K562 (cell line): ENCODE measurements at regions not wholly inside any gene's neighbourhood (a gene's known extent, or its start where the extent isn't known, plus 50 kb on each side); places are given as distances from the start of the nearest gene placed in this dataset.

Experiments used
- ATAC-seq: fragments of 200-7000 bp; cut with Tn5 transposase; 3 replicates; pipeline ENCODE4 v1.9.1; 2020; ENCODE audit warnings: moderate library complexity
- BruUV-seq: library from RNA; stranded (reverse); fragments of 400-500 nt; replicated peaks from 2 replicates; lab custom pipeline; 2021; lab: Mats Ljungman, UMichigan
- CTCF ChIA-PET: fragments of 300-600 bp; formaldehyde crosslinking; extraction: SDS; loops from one replicate; lab custom pipeline; 2021; ENCODE audit warnings: low intra/inter-chr PET ratio; lab: Yijun Ruan, JAX
- POLR2A ChIA-PET: fragments of 300-600, 350-650 bp; sonication (Branson Sonifier 250); formaldehyde crosslinking; extraction: SDS; loops from one replicate; lab custom pipeline; 2021; ENCODE audit warnings: antibody characterized with exemption, inconsistent platforms; lab: Yijun Ruan, JAX
- DNase-seq, 4 experiments: peaks; one replicate each; pipeline versions ENCODE4 v3.0.0 to v3.0.0-alpha.2; 2011 to 2018; ENCODE audit warnings: low spot score in 3 of 4, mixed read lengths in 3 of 4; ENCODE audit errors: extremely low read depth in 1 of 4
- FAIRE-seq: peaks from 2 replicates; lab custom pipeline; 2011; peaks lifted over from hg19 to GRCh38; lab: Jason Lieb, UNC
- H2AFZ ChIP-seq: 2 replicates; pipeline ENCODE4 v1.6.0; 2011; ENCODE audit warnings: low read depth, low read length, control low read depth, inconsistent platforms
- H3K27ac ChIP-seq: fragments of 200-600 bp; 3 replicates; pipeline ENCODE4 v1.8.0; 2011; ENCODE audit warnings: low read depth, mild to moderate bottlenecking, control low read depth, inconsistent platforms, low read length, moderate library complexity, mixed read lengths; ENCODE audit errors: extremely low read depth
- H3K27me3 ChIP-seq, 2 experiments: fragments of 300-600 bp in 1 of 2; 2 replicates in 1 of 2; 3 replicates in 1 of 2; pipeline versions ENCODE4 v1.6.0 to v1.8.0; 2011; ENCODE audit warnings: inconsistent platforms in 2 of 2, low read length in 2 of 2, mild to moderate bottlenecking in 1 of 2, mixed read lengths in 1 of 2, moderate library complexity in 1 of 2; ENCODE audit not compliant: control insufficient read depth in 2 of 2, insufficient read depth in 2 of 2
- H3K36me3 ChIP-seq: fragments of 300-600 bp; 3 replicates; pipeline ENCODE4 v1.8.0; 2011; ENCODE audit warnings: mild to moderate bottlenecking, low read length, inconsistent platforms; ENCODE audit not compliant: control insufficient read depth, insufficient read depth
- H3K4me1 ChIP-seq, 2 experiments: fragments of 200-600 bp in 1 of 2; replicated peaks in 1 of 2; 2 replicates in 1 of 2; 3 replicates in 1 of 2; pipeline versions ENCODE4 v1.5.1 to v1.8.0; 2011; ENCODE audit warnings: inconsistent platforms in 2 of 2, low read length in 2 of 2, mild to moderate bottlenecking in 1 of 2, mixed read lengths in 1 of 2, moderate library complexity in 1 of 2; ENCODE audit not compliant: control insufficient read depth in 2 of 2, insufficient read depth in 2 of 2
- H3K4me2 ChIP-seq: 2 replicates; pipeline ENCODE4 v1.6.1; 2011; ENCODE audit warnings: low read length, control low read depth, inconsistent platforms, mixed read lengths; ENCODE audit not compliant: insufficient read depth
- H3K4me3 ChIP-seq: fragments of 200-600 bp; sonication (generic), shearing (Covaris generic); 2 replicates; pipeline ENCODE4 v1.5.1; 2016; ENCODE audit warnings: control low read depth, inconsistent platforms
- H3K79me2 ChIP-seq: fragments of 200-600 bp; 3 replicates; pipeline ENCODE4 v1.8.0; 2011; ENCODE audit warnings: low read length, inconsistent platforms; ENCODE audit not compliant: control insufficient read depth, insufficient read depth
- H3K9ac ChIP-seq, 2 experiments: 2 replicates each; pipeline versions ENCODE4 v1.6.0 to v1.6.1; 2011; ENCODE audit warnings: low read depth in 2 of 2, low read length in 2 of 2, control low read depth in 1 of 2, inconsistent platforms in 1 of 2, mild to moderate bottlenecking in 1 of 2, mixed read lengths in 1 of 2; ENCODE audit not compliant: insufficient read depth in 1 of 2
- H3K9me1 ChIP-seq: one replicate; pipeline ENCODE4 v1.6.0; 2011; ENCODE audit warnings: inconsistent platforms, mild to moderate bottlenecking, low read length, moderate library complexity; ENCODE audit not compliant: control insufficient read depth, insufficient read depth
- H3K9me3 ChIP-seq: replicated peaks from 2 replicates; pipeline ENCODE4 v1.5.1; 2011; ENCODE audit warnings: low read depth, low read length, inconsistent platforms; ENCODE audit not compliant: control insufficient read depth, insufficient read depth
- H4K20me1 ChIP-seq: replicated peaks from 2 replicates; pipeline ENCODE4 v1.6.1; 2011; ENCODE audit warnings: low read length, inconsistent platforms, mixed read lengths; ENCODE audit not compliant: control insufficient read depth, insufficient read depth
- BDP1 ChIP-seq: IDR thresholded peaks from 3 replicates; pipeline ENCODE4 v1.6.1; 2011; ENCODE audit not compliant: insufficient read length, insufficient read depth
- CBX3 ChIP-seq, 2 experiments: IDR thresholded peaks; 1 replicate in 1 of 2; 2 replicates in 1 of 2; pipeline ENCODE4 v1.6.1; 2012; ENCODE audit warnings: inconsistent platforms in 2 of 2, low read length in 2 of 2, borderline replicate concordance in 1 of 2, control low read depth in 1 of 2
- CHCHD3 ChIP-seq: fragments of 250-450 bp; sonication (Bioruptor Pico); IDR thresholded peaks from 2 replicates; pipeline ENCODE4 v2.1.2; 2022; ENCODE audit warnings: mild to moderate bottlenecking
- DIDO1 ChIP-seq: fragments of 450-650 bp; IDR thresholded peaks from 2 replicates; pipeline ENCODE4 v1.6.1; 2016; ENCODE audit warnings: low read depth, missing biosample characterization, missing genetic modification characterization
- ILF3 ChIP-seq: fragments of 450-650 bp; IDR thresholded peaks from 2 replicates; pipeline ENCODE4 v1.6.1; 2018; ENCODE audit warnings: antibody characterized with exemption, mild to moderate bottlenecking, moderate library complexity, borderline replicate concordance
- NFE2L1 ChIP-seq: fragments of 450-650 bp; IDR thresholded peaks from 2 replicates; pipeline ENCODE4 v1.6.1; 2016; ENCODE audit warnings: missing genetic modification characterization, low read depth, mild to moderate bottlenecking, missing compliant biosample characterization, moderate library complexity, borderline replicate concordance
- NRF1 ChIP-seq, 2 experiments: fragments of 450-650 bp; IDR thresholded peaks in 1 of 2; conservative IDR thresholded peaks in 1 of 2; 2 replicates each; pipeline ENCODE4 v1.6.1; 2014; ENCODE audit warnings: mild to moderate bottlenecking in 2 of 2
- PML ChIP-seq: IDR thresholded peaks from 2 replicates; pipeline ENCODE4 v1.6.1; 2012; ENCODE audit warnings: low read length, inconsistent platforms
- SREBF2 ChIP-seq: sonication (generic); formaldehyde crosslinking; IDR thresholded peaks from 2 replicates; pipeline ENCODE4 v1.4.0; 2020; ENCODE audit warnings: mild to moderate bottlenecking, missing genetic modification reagents
- STAT5B ChIP-seq: fragments of 250-450 bp; sonication (Bioruptor Pico); IDR thresholded peaks from 2 replicates; pipeline ENCODE4 v1.8.0; 2021; ENCODE audit warnings: mild to moderate bottlenecking, inconsistent platforms
- TRIM28 ChIP-seq: fragments of 450-650 bp; IDR thresholded peaks from 2 replicates; pipeline ENCODE4 v1.6.1; 2017
- U2AF2 ChIP-seq: fragments of 200-400 bp; formaldehyde crosslinking; optimal IDR thresholded peaks from 2 replicates; pipeline ENCODE3; 2017; ENCODE audit warnings: low read depth, mild to moderate bottlenecking, low read length
- ZNF121 ChIP-seq: sonication (generic); formaldehyde crosslinking; conservative IDR thresholded peaks from 2 replicates; pipeline ENCODE4 v1.8.0; 2022; ENCODE audit warnings: missing genetic modification reagents
- WGBS: fragments of 100-300 bp; shearing (Covaris generic); methylation state at CpG from one replicate; pipeline ENCODE4 v1.1.6; 2016; ENCODE audit warnings: low coverage, mixed read lengths; ENCODE audit not compliant: insufficient coverage; ENCODE audit errors: missing lambda C conversion rate; 5-methylcytosine and 5-hydroxymethylcytosine counted together
- in situ Hi-C: fragments of 300-500 bp; cut with MboI; formaldehyde crosslinking; loops from 4 replicates; pipeline ENCODE4 v1.15.0; 2018; ENCODE audit warnings: inconsistent platforms, mixed read lengths
- intact Hi-C: fragments of 100-400 bp; cut with micrococcal nuclease; formaldehyde crosslinking; loops from 2 replicates; pipeline ENCODE4 v1.14.2; 2022
- TF ChIP-seq, protein P1 (sequence below): IDR thresholded peaks from 2 replicates; pipeline ENCODE4 v1.6.1; 2016; ENCODE audit warnings: missing genetic modification characterization, missing compliant biosample characterization
- TF ChIP-seq, protein P2 (sequence below): fragments of 250-450 bp; sonication (Bioruptor Pico); IDR thresholded peaks from 2 replicates; pipeline ENCODE4 v1.6.1; 2021; ENCODE audit warnings: mild to moderate bottlenecking

DNA sequence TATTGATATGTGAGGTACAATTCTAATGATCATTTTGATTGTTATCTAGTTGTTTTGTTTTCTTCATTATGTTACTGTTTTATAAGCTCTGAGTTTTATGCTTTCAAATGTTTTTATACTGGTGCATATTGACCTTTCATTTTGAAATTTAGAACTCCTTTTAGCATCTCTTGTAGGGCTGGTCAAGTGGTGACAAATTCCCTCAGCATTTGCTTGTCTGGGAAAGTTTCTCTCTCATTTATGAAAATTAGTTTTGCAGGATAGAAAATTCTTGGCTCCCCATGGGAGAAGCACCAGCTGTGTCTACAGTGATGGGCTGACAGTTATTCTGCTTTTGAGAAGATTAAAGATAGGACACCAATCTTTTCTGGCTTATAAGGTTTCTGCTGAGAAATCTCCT, 105.3 kb upstream of the SPRY1 start:
- DNase-seq = no peak
- BruUV-seq = no TSS peak
- Histone ChIP-seq H3K9ac (no peak overlapping the region), H3K79me2 (no peaks in the 10 kb centered on the region), H3K9me1 (no peaks in the 10 kb centered on the region), H3K4me3 (no peak overlapping the region), H3K4me1 (no peaks in the 10 kb centered on the region), H3K36me3 (no peaks in the 10 kb centered on the region), H3K4me2 (no peak overlapping the region), H2AFZ (no peak overlapping the region), H3K27me3 (no peaks in the 10 kb centered on the region), H3K9me3 (peaks cover 5% of the 10 kb centered on the region), H4K20me1 (no peaks in the 10 kb centered on the region), H3K27ac (no peak overlapping the region)
- ChIA-PET CTCF (no interaction called here), POLR2A (no interaction called here)
- intact Hi-C loops = no loop called here
- no peak for ATAC-seq
- TF ChIP-seq TRIM28 (0 out of 2 replicates have a peak, but pooled peaks have one; percentile 42), CBX3 (IDR thresholded peaks at IDR 0.05; ENCODE audit: borderline replicate concordance in 1 of 2, low read length in 2 of 2) (peak in 1 of 2 experiments; percentile 67; a peak in 1 of 3 replicates)
- TF ChIP-seq, protein P1, sequence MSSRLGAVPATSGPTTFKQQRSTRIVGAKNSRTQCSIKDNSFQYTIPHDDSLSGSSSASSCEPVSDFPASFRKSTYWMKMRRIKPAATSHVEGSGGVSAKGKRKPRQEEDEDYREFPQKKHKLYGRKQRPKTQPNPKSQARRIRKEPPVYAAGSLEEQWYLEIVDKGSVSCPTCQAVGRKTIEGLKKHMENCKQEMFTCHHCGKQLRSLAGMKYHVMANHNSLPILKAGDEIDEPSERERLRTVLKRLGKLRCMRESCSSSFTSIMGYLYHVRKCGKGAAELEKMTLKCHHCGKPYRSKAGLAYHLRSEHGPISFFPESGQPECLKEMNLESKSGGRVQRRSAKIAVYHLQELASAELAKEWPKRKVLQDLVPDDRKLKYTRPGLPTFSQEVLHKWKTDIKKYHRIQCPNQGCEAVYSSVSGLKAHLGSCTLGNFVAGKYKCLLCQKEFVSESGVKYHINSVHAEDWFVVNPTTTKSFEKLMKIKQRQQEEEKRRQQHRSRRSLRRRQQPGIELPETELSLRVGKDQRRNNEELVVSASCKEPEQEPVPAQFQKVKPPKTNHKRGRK = no peak
- in situ Hi-C loops = no loop called here
- FAIRE-seq = no peak

DNA sequence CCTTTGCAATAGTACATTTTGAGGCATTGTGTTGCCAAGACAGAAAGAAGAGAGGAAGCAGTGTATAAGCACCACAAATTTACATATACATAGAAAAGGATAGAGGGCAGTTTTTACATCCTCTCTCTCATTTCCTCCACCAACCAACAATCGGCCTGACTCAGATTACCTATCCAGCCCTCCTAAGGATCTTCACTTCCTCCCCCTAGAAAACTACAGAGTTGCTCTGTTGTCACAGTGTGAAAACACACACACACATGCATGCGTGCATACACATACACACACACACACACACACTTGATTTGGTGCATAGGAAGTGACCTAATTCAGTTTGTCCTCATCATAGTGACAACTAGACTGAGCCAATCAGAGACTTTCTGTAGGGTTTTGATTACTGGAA, 98.8 kb upstream of the SPRY1 start:
- DNase-seq = no peak
- Histone ChIP-seq H3K4me2 (no peak overlapping the region), H3K36me3 (no peaks in the 10 kb centered on the region), H2AFZ (no peak overlapping the region), H4K20me1 (no peaks in the 10 kb centered on the region), H3K27me3 (no peaks in the 10 kb centered on the region), H3K9me1 (no peaks in the 10 kb centered on the region), H3K4me1 (no peaks in the 10 kb centered on the region), H3K9ac (no peak overlapping the region), H3K27ac (no peak overlapping the region), H3K79me2 (no peaks in the 10 kb centered on the region), H3K9me3 (no peaks in the 10 kb centered on the region), H3K4me3 (no peak overlapping the region)
- ChIA-PET POLR2A (no interaction called here), CTCF (no interaction called here)
- in situ Hi-C loops = no loop called here
- intact Hi-C loops = no loop called here
- 100% methylated on average over 2 of the region's 2 CpGs for WGBS
- BruUV-seq = no TSS peak
- ATAC-seq = no peak
- TF ChIP-seq CHCHD3 (no peak), BDP1 (no peak), STAT5B (CRISPR knock-in tag) (no peak), NRF1 (conservative IDR thresholded peaks at IDR 0.05 in 1 of 2, IDR thresholded peaks at IDR 0.05 in 1 of 2) (no peak), SREBF2 (CRISPR knock-in tag) (no peak), DIDO1 (no peak), U2AF2 (no peak), ZNF121 (no peak), PML (no peak), ILF3 (no peak), NFE2L1 (tag) (no peak)
- TF ChIP-seq, protein P2, sequence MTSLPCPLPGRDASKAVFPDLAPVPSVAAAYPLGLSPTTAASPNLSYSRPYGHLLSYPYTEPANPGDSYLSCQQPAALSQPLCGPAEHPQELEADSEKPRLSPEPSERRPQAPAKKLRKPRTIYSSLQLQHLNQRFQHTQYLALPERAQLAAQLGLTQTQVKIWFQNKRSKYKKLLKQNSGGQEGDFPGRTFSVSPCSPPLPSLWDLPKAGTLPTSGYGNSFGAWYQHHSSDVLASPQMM (CRISPR knock-in tag) = no peak
- FAIRE-seq = no peak
